Right lobe of liver (tissue), 6 donors: ENCODE measurements at regions not wholly inside any gene's neighbourhood (a gene's known extent, or its start where the extent isn't known, plus 50 kb on each side); places are given as distances from the start of the nearest gene placed in this dataset.

Source experiments
- ATAC-seq, 4 donors: fragments of 200-7000 bp; cut with Tn5 transposase; one replicate each; pipeline ENCODE4 v1.9.1; 2020; ENCODE audit warnings: mild to moderate bottlenecking in 4 of 4, moderate library complexity in 4 of 4
- DNase-seq, 3 donors: peaks; one replicate each; pipeline ENCODE4 v3.0.0-alpha.2; 2020
- H3K27ac ChIP-seq, 3 donors: fragments of 200-600 bp; one replicate each; pipeline ENCODE4 v1.8.0; 2022
- H3K27me3 ChIP-seq, 2 donors: fragments of 200-600 bp; one replicate each; pipeline ENCODE4 v1.8.0; 2022
- H3K36me3 ChIP-seq, 4 donors: fragments of 200-600 bp; sonication (generic) in 1 of 4; one replicate each; pipeline versions ENCODE4 v1.5.1 to v1.8.0; 2017 to 2022; ENCODE audit warnings: control low read depth in 1 of 4
- H3K4me1 ChIP-seq, 4 donors: fragments of 200-600 bp; sonication (generic) in 1 of 4; one replicate each; pipeline versions ENCODE4 v1.5.1 to v1.8.0; 2017 to 2022; ENCODE audit warnings: control low read depth in 1 of 4
- H3K4me3 ChIP-seq, 3 donors: fragments of 200-600 bp; one replicate each; pipeline ENCODE4 v1.8.0; 2022
- H3K9me3 ChIP-seq, 4 donors: fragments of 200-600 bp; sonication (generic) in 1 of 4; one replicate each; pipeline versions ENCODE4 v1.5.1 to v1.8.0; 2017 to 2022; ENCODE audit warnings: control low read depth in 1 of 4
- CTCF ChIP-seq, 4 donors: fragments of 200-600 bp in 3 of 4; fragments of 450-650 bp in 1 of 4; IDR thresholded peaks; one replicate each; pipeline versions ENCODE4 v1.5.1 to v1.8.0; 2016 to 2022; ENCODE audit warnings: antibody characterized with exemption in 4 of 4, mild to moderate bottlenecking in 2 of 4
- POLR2A ChIP-seq: fragments of 450-650 bp; IDR thresholded peaks from one replicate; pipeline ENCODE4 v1.6.1; 2017; ENCODE audit warnings: antibody characterized with exemption, mild to moderate bottlenecking
- WGBS: methylation state at CpG from one replicate; pipeline ENCODE4 v1.1.6; 2018; ENCODE audit warnings: low coverage, low lambda C conversion rate; ENCODE audit not compliant: insufficient coverage; ENCODE audit errors: missing lambda C conversion rate; 5-methylcytosine and 5-hydroxymethylcytosine counted together
- intact Hi-C, 2 donors: fragments of 100-400 bp; cut with DNase I; formaldehyde crosslinking; loops; one replicate each; pipeline versions ENCODE4 v1.11.2 to v1.14.1; 2022
- donor health status: DM: no; HTN: yes; CAD: no.
- donor health status: DM: no; HTN: no; CAD: no.
- donor health status: DM: no; HTN: no; CAD: no.
- donor health status: DM: no; HTN: yes; CAD: no.
- donor health status: DM: no; HTN: yes; CAD: no.

- Histone ChIP-seq H3K36me3 (no peaks in the 10 kb centered on the region), H3K4me1 (no peaks in the 10 kb centered on the region), H3K27ac (no peak overlapping the region), H3K9me3 (no peaks in the 10 kb centered on the region), H3K27me3 (no peaks in the 10 kb centered on the region), H3K4me3 (no peak overlapping the region)
- DNase-seq (no peak), ATAC-seq (no peak)
- intact Hi-C loops, result no loop called here
- no CpG with 5 or more reads among the region's 3 CpGs for WGBS
- TF ChIP-seq POLR2A, result no peak
- TF ChIP-seq CTCF (IDR thresholded peaks at IDR 0.05), result no peak
Observed at GRCh38 chrY:7467796-7468520, 556.4 kb upstream of the AMELY start.

- Histone ChIP-seq H3K27ac (no peak overlapping the region), H3K27me3 (no peaks in the 10 kb centered on the region), H3K36me3 (no peaks in the 10 kb centered on the region), H3K4me3 (no peak overlapping the region), H3K4me1 (no peaks in the 10 kb centered on the region), H3K9me3 (no peaks in the 10 kb centered on the region)
- TF ChIP-seq POLR2A, result no peak
- DNase-seq (no peak), ATAC-seq (no peak)
- intact Hi-C loops, result no loop called here
- no CpG with 5 or more reads among the region's 6 CpGs for WGBS
Observed at GRCh38 chrY:7465185-7465621, 553.7 kb upstream of the AMELY start.

GRCh38 chrY:7464742-7465141 lies 553.2 kb upstream of the AMELY start:
- intact Hi-C loops, result no loop called here
- H3K4me3 ChIP-seq, result no peak overlapping the region
- H3K27ac ChIP-seq, result no peak overlapping the region
- WGBS, result no CpG with 5 or more reads among the region's 2 CpGs
- H3K36me3 ChIP-seq, result no peaks in the 10 kb centered on the region
- TF ChIP-seq CTCF (IDR thresholded peaks at IDR 0.05), result no peak
- no peak for TF ChIP-seq POLR2A
- H3K4me1 ChIP-seq, result no peaks in the 10 kb centered on the region
- no peak for DNase-seq
- H3K27me3 ChIP-seq, result no peaks in the 10 kb centered on the region
- H3K9me3 ChIP-seq, result no peaks in the 10 kb centered on the region
- no peak for ATAC-seq

- H3K36me3 ChIP-seq, result no peaks in the 10 kb centered on the region
- DNase-seq, result no peak
- no peak for ATAC-seq
- no peak overlapping the region for H3K4me3 ChIP-seq
- no peaks in the 10 kb centered on the region for H3K27me3 ChIP-seq
- H3K27ac ChIP-seq, result no peak overlapping the region
- no peaks in the 10 kb centered on the region for H3K4me1 ChIP-seq
- intact Hi-C loops, result no loop called here
- no CpG with 5 or more reads among the region's 2 CpGs for WGBS
- H3K9me3 ChIP-seq, result no peaks in the 10 kb centered on the region
- TF ChIP-seq POLR2A, result no peak
- no peak for TF ChIP-seq CTCF (IDR thresholded peaks at IDR 0.05)
Observed at GRCh38 chrY:7463711-7464110, 552.2 kb upstream of the AMELY start.

- ATAC-seq (no peak), DNase-seq (no peak)
- Histone ChIP-seq H3K27ac (no peak overlapping the region), H3K36me3 (no peaks in the 10 kb centered on the region), H3K4me1 (no peaks in the 10 kb centered on the region), H3K4me3 (no peak overlapping the region), H3K9me3 (no peaks in the 10 kb centered on the region), H3K27me3 (no peaks in the 10 kb centered on the region)
- TF ChIP-seq CTCF (IDR thresholded peaks at IDR 0.05) (no peak), POLR2A (no peak)
- WGBS, result no CpG with 5 or more reads among the region's 2 CpGs
- intact Hi-C loops, result no loop called here
Observed at GRCh38 chrY:7463196-7463595, 551.6 kb upstream of the AMELY start.
